Stimulated activated naive CD8-positive, alpha-beta T cell treated with anti-CD3 and anti-CD28 coated beads, Interleukin-15, Interleukin-2, amounts not matched to agents 100 U/mL and 50 U/mL, for 24 hours (primary cell): ENCODE measurements at regions not wholly inside any gene's neighbourhood (a gene's known extent, or its start where the extent isn't known, plus 50 kb on each side); places are given as distances from the start of the nearest gene placed in this dataset.

Source experiments
- ATAC-seq: fragments of 150-1000 bp; cut with Tn5 transposase; one replicate; pipeline ENCODE4 v1.10.0; 2021
- DNase-seq: peaks from one replicate; pipeline ENCODE4 v3.0.0; 2021

- no peak for ATAC-seq
- no peak for DNase-seq
Observed at GRCh38 chr7:31284106-31284505, 56.4 kb downstream of the NEUROD6 start.

DNA sequence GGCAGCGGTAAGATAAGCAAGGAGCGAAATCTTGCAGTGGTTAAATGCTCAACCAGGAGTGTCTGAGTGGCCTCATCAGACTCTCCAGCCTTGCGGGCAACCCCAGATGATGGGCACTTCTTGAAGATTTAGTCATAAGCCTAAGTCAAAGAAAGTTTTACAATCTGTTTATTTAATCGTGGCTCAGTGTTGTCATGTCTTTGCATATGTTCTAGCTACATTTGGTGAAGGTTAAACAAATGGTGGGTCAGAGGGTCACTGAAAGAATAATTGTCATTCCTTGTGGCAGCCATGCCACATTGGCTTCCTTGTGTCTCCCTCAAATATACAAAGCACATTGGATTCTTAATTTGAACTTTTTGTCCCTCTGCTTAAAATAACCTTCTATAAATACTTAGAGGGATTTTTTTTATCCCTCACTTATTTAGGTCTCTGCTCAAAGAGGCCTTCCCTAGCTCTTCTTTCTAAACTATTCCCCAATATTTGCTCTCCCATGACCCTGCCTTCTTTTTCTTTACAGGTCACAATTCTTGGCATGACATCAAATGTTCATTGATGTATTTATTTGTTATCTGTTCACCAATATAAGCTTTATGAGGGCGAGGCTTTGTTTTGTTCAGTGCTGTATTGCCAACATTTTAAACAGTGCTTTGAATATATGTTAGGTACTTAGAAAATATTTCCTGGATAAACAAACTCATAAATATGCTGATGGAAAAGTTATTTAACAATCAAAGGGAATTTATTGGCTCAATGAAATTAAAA, 68.7 kb downstream of the NEUROD6 start:
- DNase-seq: no peak
- no peak for ATAC-seq

DNA sequence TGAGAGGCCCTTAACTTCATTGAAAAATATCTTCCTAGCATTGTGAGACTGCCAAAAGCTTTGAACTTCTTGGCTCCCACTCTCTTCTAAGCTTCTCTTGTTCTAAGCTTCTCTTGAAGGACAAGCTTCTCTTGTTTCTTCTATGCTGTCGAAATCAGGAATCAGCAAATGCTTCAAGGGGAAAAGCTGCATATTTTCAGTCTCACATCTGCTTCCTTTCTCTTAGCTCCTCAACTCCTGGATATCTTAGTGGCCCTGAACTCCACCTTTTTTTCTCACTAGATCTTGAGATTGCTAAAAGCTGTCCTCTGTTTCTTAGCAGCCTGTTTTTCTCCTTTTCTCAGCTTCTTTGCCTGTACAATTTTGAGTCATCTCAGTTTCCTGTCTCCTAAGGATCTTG, 73.0 kb downstream of the NEUROD6 start:
- ATAC-seq (no peak), DNase-seq (no peak)

DNA sequence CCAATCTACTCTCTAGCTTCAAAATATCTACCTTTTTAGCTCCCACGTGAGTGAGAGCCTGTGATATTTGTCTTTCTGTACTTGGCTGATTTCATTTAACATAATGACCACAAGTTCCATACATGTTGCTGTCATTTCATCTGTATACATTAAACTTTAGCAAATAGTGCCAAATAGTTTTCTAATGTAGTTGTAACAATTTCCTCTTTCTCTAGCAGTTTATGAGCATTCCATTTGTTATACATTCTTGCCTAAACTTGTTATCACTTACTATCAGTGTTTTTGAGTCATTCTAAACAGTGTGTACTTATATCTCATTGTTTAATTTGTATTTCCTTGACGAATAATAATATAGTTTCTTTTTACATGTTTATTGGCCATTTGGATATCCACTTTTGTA, 77.2 kb downstream of the NEUROD6 start:
- DNase-seq: no peak
- no peak for ATAC-seq

DNA sequence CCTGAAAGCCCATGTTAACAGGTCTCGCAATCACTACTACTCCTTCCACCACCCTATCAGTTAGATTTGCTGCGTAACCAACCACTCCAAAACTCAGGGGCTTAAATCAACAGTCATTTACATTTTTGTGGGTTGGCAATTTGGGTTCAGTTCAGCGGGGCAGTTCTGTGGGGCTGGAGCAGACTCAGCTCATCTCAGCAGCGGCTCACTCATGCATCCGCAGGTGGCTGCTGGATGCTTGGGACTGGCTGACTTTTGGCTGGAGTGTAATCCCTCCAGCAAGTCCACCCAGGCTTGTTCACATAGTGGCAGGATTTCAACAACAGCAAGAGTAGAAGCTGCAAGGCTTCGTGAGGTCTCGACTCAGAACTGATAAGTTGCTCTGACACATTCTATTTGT, 79.2 kb downstream of the NEUROD6 start:
- ATAC-seq (no peak), DNase-seq (no peak)

DNA sequence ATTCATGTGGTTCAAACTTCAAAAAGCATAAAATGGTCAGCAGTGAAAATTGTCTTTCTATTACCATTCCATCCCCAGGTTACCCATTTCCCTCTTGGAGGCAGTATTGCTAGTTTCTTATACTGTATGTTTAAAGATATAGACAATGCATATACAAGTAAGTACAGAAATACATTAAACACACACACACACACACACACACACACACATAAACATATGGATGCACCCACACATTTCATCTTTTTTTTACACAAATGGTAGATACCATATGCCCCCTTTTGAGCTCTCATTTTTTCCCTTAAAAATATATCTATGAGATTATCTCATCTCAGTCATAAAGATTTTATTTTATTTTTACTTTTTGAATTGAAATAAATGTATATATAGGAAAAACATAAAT, 79.7 kb downstream of the NEUROD6 start:
- DNase-seq: no peak

DNA sequence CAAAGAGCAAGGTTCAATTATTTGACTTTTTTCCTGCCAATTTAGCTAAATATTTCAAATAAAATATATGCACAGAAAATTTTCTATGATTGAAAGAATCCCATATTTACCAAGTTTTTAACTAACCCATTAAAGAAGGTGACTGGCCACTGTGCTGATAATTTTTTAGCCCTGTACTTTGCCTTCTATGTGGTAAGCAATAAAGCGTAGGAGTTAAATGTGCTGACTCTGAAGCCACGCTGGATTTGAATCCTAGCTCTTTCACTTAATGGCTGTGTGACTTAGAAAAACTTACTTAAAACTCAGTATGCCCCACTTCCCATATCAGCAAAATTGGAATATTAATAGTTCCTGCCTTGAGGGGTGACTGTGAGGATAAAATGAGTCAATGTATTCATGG, 82.1 kb downstream of the NEUROD6 start:
- DNase-seq: no peak
- no peak for ATAC-seq

More for the DNA sequence above, 79.7 kb downstream of the NEUROD6 start:
- no peak for ATAC-seq

- ATAC-seq: no peak
- no peak for DNase-seq
Observed at GRCh38 chr7:31256506-31256905, 84.0 kb downstream of the NEUROD6 start.

GRCh38 chr7:31254926-31255325, 85.6 kb downstream of the NEUROD6 start:
- no peak for ATAC-seq
- no peak for DNase-seq

DNA sequence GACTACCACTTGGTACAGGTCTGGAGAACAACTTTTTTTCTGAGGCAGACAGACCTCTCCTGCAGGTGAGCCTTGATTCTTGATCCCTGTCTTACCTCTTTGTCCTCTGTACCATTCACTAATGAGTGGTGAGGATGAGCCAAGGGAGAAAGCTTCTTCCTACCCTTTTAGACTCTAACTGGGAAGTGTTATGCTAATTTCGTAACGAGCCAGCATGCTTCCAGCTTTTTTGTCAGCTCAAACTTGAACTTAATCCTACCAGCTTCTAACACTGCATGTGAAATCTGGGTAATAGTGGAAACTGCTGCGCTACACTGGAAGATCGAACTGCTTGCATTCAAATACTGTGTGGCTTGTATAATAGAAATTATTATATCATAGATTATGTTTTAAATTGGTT, 87.0 kb downstream of the NEUROD6 start:
- no peak for ATAC-seq
- DNase-seq: no peak

DNA sequence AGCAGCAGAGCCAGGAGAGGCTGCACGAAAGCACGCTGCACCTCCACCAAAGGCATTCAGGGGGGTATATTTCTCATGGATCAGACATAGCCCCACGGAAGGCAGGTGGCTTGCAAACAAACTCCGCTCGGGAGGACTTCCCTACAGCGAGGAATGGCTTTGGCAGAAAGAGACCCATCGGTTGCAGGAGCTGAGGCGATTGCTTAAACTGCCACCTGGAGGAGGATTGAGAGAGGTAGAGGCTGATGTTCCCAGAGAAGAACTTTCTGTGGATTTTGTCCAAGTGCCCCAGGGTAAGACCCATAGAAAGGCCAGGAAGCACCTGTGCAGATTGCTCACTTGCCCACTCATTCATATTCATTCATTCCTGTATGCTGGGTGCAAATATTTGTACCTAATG, 89.1 kb downstream of the NEUROD6 start:
- ATAC-seq: no peak

DNA sequence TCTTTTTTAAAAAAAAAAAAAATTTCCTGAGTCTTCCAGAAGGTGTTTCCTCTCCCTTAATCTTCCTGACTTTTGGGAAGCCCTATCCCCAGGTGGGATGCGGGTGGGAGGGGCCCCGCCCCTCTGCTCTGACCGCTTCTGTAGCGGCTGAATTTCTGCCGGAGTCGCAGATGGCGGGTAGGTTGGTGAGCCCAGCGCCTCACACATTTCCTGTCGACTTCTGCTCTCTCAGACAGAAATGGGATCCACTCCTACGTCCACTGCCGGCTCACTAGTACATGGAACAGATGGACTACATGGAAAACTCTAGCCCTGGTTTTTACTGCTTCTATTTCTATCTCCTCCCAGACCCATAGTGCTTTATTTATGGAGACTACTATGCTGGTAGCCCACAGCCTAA, 90.9 kb downstream of the NEUROD6 start:
- no peak for ATAC-seq
- DNase-seq: no peak

More for the DNA sequence above, 89.1 kb downstream of the NEUROD6 start:
- no peak for DNase-seq

DNA sequence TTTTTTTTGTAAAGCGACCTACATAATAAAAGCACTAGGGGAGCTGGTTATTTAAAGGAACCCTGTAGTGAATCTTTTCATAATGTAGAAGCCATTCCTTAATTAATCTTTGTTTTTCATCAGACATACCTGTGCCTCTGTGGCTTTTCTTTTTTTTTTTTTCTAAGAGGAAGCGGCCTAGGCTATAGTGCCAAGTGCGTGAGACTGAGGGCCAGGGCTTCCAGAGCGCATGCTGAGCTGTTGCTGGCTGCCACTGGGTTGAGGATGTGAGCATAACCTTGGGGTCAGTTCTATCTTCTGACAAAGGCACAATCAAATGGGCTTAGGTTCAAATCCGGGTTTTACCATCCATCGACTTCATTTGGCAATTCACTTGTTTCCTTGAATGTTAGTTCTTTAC, 103.7 kb downstream of the NEUROD6 start:
- ATAC-seq (no peak), DNase-seq (no peak)

DNA sequence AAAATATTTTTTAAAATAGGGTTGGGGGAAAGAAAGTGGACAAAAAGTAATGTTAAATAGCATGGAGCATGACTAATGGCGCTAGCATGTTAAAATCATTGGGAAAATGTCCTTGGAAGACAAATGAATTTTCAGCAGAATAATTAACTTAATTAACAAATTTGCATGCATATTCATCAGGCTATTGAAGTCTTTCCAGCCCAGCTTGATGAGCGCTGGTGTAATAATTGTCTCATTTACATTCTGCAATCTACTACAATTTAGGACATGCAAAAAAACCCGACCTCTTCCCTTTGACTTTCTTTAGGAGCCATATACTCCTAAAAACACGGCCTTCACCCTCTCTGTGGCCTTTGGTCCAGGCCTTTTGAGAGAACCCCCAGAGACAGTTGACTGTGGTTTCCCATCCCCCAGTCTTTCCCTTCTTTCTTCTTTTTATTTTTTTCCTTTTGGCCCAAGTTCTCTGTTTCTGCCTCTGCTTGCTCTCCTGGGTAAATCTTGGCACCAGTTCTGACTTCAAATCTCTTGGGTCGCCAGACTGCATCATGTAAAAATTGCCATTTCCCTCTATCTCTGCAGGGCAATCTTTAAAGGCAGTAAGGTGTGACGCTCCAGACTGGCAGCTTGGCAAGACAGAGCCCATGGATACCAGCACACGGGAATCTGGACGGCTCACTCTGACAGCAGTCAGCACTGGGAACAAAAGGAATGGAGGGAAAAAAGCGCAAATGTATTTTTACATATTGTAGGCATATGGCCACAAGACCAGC, 105.5 kb downstream of the NEUROD6 start:
- DNase-seq (no peak), ATAC-seq (no peak)

DNA sequence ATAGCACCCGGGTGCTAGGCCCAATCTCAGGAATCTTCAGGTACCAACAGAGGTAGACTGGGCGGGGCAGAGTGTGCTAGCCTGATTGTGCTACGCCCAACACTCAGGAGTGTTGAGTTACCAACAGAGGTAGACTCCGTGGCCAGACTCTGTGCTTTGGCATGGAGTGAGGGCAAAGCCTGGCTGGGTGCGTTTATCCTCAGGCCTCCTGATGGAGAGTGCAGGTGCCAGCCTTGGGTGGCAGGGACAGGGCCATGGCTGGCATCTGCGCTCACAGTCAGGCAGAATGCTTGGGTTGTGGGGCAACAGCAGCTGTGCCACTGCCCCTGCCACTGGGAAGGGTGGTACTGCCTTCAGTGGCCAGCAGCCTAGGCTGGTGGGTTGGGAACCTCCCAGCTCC, 111.6 kb downstream of the NEUROD6 start:
- DNase-seq (no peak), ATAC-seq (no peak)

DNA sequence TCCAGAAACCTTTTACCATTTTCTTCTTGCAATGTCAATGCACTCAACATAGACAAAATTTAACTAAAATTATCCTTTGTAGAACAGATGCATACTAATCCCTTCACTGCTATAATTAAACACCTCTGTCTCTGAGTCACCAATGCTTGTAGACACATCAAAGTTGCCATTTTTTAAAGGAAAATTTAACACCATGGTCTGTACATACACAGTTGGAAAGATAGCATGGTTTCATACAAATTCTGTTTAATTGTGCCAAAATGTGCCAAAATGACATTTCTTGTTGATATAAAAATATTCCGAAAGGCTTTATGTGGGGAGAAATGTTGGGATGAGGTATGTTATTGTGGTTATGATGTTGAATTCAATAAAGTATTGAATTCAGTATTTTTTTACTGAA, 125.8 kb downstream of the NEUROD6 start:
- DNase-seq (no peak), ATAC-seq (no peak)

DNA sequence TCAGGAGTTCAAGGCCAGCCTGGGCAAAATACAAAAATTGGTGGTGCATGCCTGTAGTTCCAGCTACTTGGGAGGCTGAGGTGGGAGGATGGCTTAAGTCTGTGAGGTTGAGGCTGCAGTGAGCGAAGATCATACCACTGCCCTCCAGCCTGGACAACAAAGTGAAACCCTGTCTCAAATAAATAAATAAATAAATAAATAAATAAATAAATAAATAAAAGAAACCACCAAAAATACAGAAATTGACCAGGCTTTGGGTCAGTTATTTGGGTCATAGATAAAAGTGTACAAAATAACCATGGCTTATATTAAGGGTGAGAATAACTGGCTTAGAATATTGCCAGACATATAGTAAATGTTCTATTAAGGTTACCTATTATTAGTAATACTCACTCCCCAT, 129.2 kb downstream of the NEUROD6 start:
- no peak for ATAC-seq
- no peak for DNase-seq

GRCh38 chr7:31204071-31204470, 136.5 kb downstream of the NEUROD6 start:
- ATAC-seq (no peak), DNase-seq (no peak)

DNA sequence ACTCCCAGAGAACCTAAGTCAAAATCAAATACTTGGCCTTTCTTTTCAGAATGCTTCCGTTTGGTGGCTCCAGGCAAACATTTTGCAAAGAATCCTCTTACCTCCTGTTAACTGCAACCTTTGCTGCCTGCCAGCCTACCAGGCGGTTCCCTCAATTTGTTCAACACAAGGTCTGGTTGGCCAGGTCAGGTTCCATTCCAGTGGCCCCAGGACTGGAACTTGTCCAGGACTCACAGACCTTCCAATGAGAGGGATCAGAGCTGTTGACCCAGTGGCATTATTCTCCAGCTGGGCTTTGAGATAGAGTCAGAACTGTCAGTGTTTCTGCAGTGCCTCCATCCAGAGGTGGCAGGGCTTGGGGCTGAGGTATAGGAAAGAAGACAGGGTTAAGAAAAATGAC, 137.0 kb downstream of the NEUROD6 start:
- DNase-seq (no peak), ATAC-seq (no peak)

DNA sequence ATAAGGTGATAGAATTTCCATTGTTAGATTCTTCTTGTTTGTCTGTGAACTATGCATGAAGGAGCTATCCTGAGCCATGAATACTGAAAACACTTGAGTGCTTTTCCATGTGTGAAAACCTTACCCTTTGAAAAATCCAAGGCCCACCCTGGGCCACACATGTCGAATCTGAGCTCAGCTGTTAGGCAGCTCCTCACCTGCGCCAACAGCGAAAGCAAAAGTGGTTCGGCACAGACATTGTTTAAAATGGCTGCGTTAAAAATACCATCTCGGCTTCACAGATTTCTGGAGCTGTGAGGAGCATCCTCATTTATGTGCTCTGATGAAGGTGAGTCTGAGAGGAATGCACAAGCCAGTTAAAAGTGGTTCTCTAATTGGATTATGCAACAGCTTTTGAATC, 137.7 kb downstream of the NEUROD6 start:
- ATAC-seq: no peak
- no peak for DNase-seq

GRCh38 chr7:31192986-31193385, 140.9 kb downstream of the ADCYAP1R1 start:
- ATAC-seq (no peak), DNase-seq (peak; percentile 13)

- ATAC-seq (no peak), DNase-seq (no peak)
Observed at GRCh38 chr7:31190906-31191305, 138.8 kb downstream of the ADCYAP1R1 start.

DNA sequence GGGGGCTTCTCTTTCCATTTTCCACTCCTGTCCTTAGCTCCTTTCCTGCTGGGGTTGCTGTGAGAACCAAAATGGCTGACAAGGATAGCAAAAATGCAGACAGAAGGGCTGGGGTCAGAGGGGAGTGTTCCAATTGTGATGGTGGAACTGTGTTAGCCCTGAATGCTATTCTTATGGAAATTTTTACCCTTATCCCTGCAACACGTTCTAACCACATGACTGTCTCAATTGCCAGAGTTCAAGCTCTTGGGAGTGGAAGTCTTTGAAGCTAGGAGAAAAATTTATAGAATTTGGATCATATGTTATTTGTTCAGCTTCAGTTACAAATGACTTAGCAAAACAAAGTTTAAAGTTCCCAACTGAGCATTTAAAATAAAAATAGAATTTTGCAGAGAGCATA, 134.1 kb downstream of the ADCYAP1R1 start:
- ATAC-seq (no peak), DNase-seq (no peak)

GRCh38 chr7:31175672-31176071, 123.6 kb downstream of the ADCYAP1R1 start:
- ATAC-seq: no peak
- DNase-seq: no peak
